ENCODE measurements at regions not wholly inside any gene's neighbourhood (a gene's known extent, or its start where the extent isn't known, plus 50 kb on each side); places are given as distances from the start of the nearest gene placed in this dataset.

DNA sequence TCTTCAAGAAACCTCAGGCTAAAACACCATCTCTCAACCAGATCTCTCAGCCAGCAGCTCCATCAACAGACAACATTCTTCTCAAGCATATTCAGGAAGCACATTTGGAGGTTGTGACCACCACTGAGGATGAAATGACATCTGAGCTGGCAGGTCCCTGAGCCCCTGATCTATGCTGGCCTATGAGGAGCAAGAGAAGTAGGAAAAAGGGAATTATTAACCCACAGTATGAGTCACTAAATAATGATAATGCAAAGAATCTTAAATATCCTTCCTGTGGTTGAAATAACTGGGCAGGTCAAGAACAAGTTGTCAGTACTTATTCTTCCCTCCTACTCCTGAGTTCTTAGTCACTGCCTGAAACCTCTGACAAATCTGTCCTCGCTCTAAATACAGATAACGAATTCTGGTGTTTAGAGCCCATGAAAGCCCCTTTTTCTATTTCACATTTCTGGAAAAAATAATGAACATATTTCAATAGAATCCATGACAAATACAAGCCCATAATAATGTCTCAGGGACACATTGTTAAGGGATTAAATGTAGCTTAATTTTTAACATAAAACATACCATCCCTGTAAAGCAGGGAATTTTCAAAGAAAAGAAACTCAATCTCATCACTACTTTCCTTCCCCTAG lies 225.8 kb upstream of the IRS2 start:
- Mint-ChIP-seq H3K4me1 (peaks cover 18% of the 10 kb centered on the region), H3K36me3 (ENCODE audit: low read depth) (no peaks in the 10 kb centered on the region), H3K9me3 (no peaks in the 10 kb centered on the region), H3K4me3 (no peak overlapping the region), H3K27me3 (ENCODE audit: low read depth) (no peaks in the 10 kb centered on the region), H3K27ac (peak overlapping the region in 1 of 3 experiments; percentile 31)
- no peak for TF ChIP-seq CTCF (IDR thresholded peaks at IDR 0.05; ENCODE audit: unreplicated experiment in 3 of 3)

GRCh38 chr13:110010404-110011138 lies 224.2 kb upstream of the IRS2 start:
- no peak for TF ChIP-seq CTCF (IDR thresholded peaks at IDR 0.05; ENCODE audit: unreplicated experiment in 3 of 3)
- no peak overlapping the region for H3K27ac Mint-ChIP-seq
- no peaks in the 10 kb centered on the region for H3K36me3 Mint-ChIP-seq (ENCODE audit: low read depth)
- no peaks in the 10 kb centered on the region for H3K9me3 Mint-ChIP-seq
- H3K27me3 Mint-ChIP-seq (ENCODE audit: low read depth), result peaks cover 8% of the 10 kb centered on the region
- H3K4me3 Mint-ChIP-seq, result no peak overlapping the region
- peaks cover 18% of the 10 kb centered on the region for H3K4me1 Mint-ChIP-seq

GRCh38 chr13:110008816-110009215 lies 222.4 kb upstream of the IRS2 start:
- Mint-ChIP-seq H3K27me3 (ENCODE audit: low read depth) (peaks cover 8% of the 10 kb centered on the region), H3K27ac (no peak overlapping the region), H3K36me3 (ENCODE audit: low read depth) (no peaks in the 10 kb centered on the region), H3K9me3 (no peaks in the 10 kb centered on the region), H3K4me1 (peaks cover 18% of the 10 kb centered on the region), H3K4me3 (no peak overlapping the region)
- no peak for TF ChIP-seq CTCF (IDR thresholded peaks at IDR 0.05; ENCODE audit: unreplicated experiment in 3 of 3)

DNA sequence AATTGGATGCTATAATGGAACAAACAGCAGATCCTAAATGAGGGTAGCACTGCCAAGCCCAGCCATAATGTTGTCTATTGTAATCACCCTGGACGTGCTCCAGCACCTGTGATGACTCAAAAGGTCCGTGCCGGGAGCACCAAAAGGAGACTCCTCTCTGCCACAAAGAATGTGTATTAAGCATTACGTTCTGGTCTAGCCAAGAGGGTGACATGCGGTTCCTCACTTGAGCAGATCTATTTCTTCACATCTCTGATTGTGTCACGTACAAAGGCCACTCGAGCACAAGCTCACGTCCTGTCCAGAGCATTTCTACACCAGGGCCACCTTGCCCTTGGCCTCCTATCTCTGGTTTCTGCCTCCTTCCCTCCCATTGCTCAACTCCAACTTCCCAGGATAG lies 219.9 kb upstream of the IRS2 start:
- H3K4me1 Mint-ChIP-seq, result peaks cover 6% of the 10 kb centered on the region
- H3K9me3 Mint-ChIP-seq, result no peaks in the 10 kb centered on the region
- no peaks in the 10 kb centered on the region for H3K36me3 Mint-ChIP-seq (ENCODE audit: low read depth)
- no peak overlapping the region for H3K4me3 Mint-ChIP-seq
- no peak for TF ChIP-seq CTCF (IDR thresholded peaks at IDR 0.05; ENCODE audit: unreplicated experiment in 3 of 3)
- no peak overlapping the region for H3K27ac Mint-ChIP-seq
- peaks cover 8% of the 10 kb centered on the region for H3K27me3 Mint-ChIP-seq (ENCODE audit: low read depth)

DNA sequence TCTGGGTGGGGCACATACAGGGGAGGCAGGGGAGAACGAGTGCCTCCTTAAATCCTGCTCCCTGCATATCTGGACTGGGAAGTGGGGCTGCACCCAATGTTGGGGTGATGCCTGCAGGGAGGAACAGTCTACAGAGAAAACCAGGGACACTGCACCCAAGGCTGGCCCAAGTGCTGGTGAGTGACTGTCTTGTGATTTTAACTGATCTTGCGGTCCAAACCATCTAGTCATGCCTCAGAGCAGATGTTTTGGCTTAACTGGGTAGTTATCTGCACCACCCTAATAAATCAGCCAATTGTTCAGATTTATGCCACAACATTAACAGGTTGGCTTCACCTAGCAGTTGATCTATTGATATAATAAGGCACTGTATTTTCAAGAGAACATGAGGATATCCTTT lies 219.2 kb upstream of the IRS2 start:
- Mint-ChIP-seq H3K4me1 (peaks cover 3% of the 10 kb centered on the region), H3K27ac (no peak overlapping the region)
- no peak for TF ChIP-seq CTCF (IDR thresholded peaks at IDR 0.05; ENCODE audit: unreplicated experiment in 3 of 3)

DNA sequence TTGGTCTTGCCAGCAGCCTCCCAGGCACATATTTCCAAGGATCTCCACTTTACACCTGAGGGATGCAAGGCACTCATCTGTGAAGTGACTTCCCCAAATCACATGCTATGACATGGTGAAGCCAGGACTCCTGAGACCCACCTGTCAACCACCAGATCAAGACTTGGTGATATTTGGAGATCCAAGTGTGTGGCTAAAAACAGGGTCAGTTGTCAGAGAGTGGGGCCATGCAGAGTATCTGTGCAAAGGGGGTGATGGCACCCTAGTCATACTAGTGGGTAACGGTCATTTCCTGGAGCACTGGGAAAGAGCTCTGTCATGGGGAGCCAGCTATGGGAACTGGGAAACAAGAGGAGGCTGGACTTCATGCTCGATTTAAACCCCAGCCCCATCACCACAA lies 218.4 kb upstream of the IRS2 start:
- Mint-ChIP-seq H3K27me3 (ENCODE audit: low read depth) (peaks cover 8% of the 10 kb centered on the region), H3K4me1 (no peaks in the 10 kb centered on the region), H3K9me3 (no peaks in the 10 kb centered on the region), H3K4me3 (no peak overlapping the region), H3K36me3 (ENCODE audit: low read depth) (no peaks in the 10 kb centered on the region), H3K27ac (no peak overlapping the region)
- no peak for TF ChIP-seq CTCF (IDR thresholded peaks at IDR 0.05; ENCODE audit: unreplicated experiment in 3 of 3)

More for the DNA sequence above, 219.2 kb upstream of the IRS2 start:
- Mint-ChIP-seq H3K9me3 (no peaks in the 10 kb centered on the region), H3K36me3 (ENCODE audit: low read depth) (no peaks in the 10 kb centered on the region), H3K4me3 (no peak overlapping the region), H3K27me3 (ENCODE audit: low read depth) (peaks cover 8% of the 10 kb centered on the region)

Data from nephron (organoid).